ENCODE measurements at regions not wholly inside any gene's neighbourhood (a gene's known extent, or its start where the extent isn't known, plus 50 kb on each side); places are given as distances from the start of the nearest gene placed in this dataset.
"Not testable (repeated sequence)": the region's sequence is repeated elsewhere in the genome, so short reads cannot be mapped to it uniquely, and the experiment has no call there.

DNA sequence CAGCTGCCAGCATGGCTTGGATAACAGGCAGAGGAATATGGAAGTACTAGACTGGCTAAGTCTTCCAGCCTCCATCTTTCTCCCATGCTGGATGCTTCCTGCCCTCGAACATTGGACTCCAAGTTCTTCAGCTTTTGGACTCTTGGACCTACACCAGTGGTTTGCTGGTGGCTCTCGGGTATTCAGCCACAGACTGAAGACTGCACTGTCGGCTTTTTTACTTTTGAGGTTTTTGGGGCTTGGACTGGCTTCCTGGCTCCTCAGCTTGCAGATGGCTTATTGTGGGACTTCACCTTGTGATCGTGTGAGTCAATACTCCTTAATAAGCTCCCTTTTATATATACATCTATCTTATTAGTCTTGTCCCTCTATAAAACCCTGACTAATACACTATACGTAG is 667.6 kb upstream of the NRG3 start:
- H3K36me3 ChIP-seq (replicated peaks in 1 of 2; ENCODE audit: control insufficient read depth in 1 of 2, insufficient read depth in 2 of 2, low read length in 2 of 2); H3K4me2 ChIP-seq (ENCODE audit: low read depth, low read length); ATAC-seq; CTCF ChIA-PET (ENCODE audit: low intra/inter-chr PET ratio, low total read pairs); intact Hi-C loops (cut with micrococcal nuclease; ENCODE audit: unreplicated experiment); H2AFZ ChIP-seq (ENCODE audit: low read length); H3K27me3 ChIP-seq (ENCODE audit: control insufficient read depth in 1 of 2, insufficient read depth in 2 of 2, low read length in 2 of 2); DNase-seq (ENCODE audit: low spot score); H3K9ac ChIP-seq (ENCODE audit: insufficient read depth, low read depth, low read length); BruUV-seq (replicated peaks); in situ Hi-C loops (cut with HindIII; ENCODE audit: extremely low pct_ligation_motif_present, low pct_unique_long_range_greater_than_20kb); POLR2A ChIA-PET; H3K79me2 ChIP-seq (ENCODE audit: insufficient read depth, low read length); H3K4me3 ChIP-seq (replicated peaks in 1 of 3; ENCODE audit: insufficient read depth in 1 of 3, low read depth in 2 of 3, low read length in 3 of 3); H3K4me1 ChIP-seq (ENCODE audit: insufficient read depth, low read length); FAIRE-seq; H3K27ac ChIP-seq (ENCODE audit: extremely low read length, insufficient read depth, low read length); H4K20me1 ChIP-seq (ENCODE audit: insufficient read depth, low read length): not testable (repeated sequence)
- peaks cover 87% of the 10 kb centered on the region for H3K9me3 ChIP-seq (ENCODE audit: low read length)
- peak in 1 of 2 experiments; percentile 42; a peak in 2 of 4 replicates for TF ChIP-seq MAFK (conservative IDR thresholded peaks at IDR 0.05 in 1 of 2, IDR thresholded peaks at IDR 0.05 in 1 of 2; ENCODE audit: low read length in 2 of 2)
- 32% methylated on average over 5 of the region's 5 CpGs for WGBS (ENCODE audit: low lambda C conversion rate)

DNA sequence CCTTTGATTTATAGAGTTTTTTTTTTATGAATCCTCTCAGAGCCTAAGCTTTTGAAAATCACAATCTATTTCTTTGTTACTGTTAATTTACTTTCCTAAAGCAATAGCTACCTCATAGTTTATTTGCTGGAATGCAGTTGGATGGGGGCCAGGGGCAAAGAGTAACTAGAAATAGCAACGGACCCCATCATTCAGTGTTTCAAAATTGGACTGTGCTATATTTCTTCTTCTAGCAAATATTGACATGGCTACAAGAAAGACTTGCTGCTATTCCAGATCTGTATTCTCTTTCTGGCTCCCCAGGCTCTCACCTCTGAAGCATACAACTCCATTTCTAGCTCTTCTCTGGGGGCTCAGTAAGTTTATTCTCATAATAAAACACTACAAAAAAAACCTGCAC is 661.6 kb upstream of the NRG3 start:
- intact Hi-C loops (cut with micrococcal nuclease; ENCODE audit: unreplicated experiment) (no loop called here), in situ Hi-C loops (cut with HindIII; ENCODE audit: extremely low pct_ligation_motif_present, low pct_unique_long_range_greater_than_20kb) (no loop called here)
- H4K20me1 ChIP-seq (ENCODE audit: insufficient read depth, low read length), result no peaks in the 10 kb centered on the region
- H3K4me2 ChIP-seq (ENCODE audit: low read depth, low read length), result no peak overlapping the region
- H3K4me1 ChIP-seq (ENCODE audit: insufficient read depth, low read length), result no peaks in the 10 kb centered on the region
- H3K27me3 ChIP-seq (ENCODE audit: control insufficient read depth in 1 of 2, insufficient read depth in 2 of 2, low read length in 2 of 2), result no peaks in the 10 kb centered on the region; a peak in 1 of 5 replicates
- no peaks in the 10 kb centered on the region for H3K79me2 ChIP-seq (ENCODE audit: insufficient read depth, low read length)
- FAIRE-seq, result no peak
- no peak for DNase-seq (ENCODE audit: low spot score)
- peaks cover 70% of the 10 kb centered on the region for H3K9me3 ChIP-seq (ENCODE audit: low read length)
- H3K27ac ChIP-seq (ENCODE audit: extremely low read length, insufficient read depth, low read length), result no peak overlapping the region
- ATAC-seq, result no peak
- BruUV-seq (replicated peaks), result no TSS peak
- H3K4me3 ChIP-seq (replicated peaks in 1 of 3; ENCODE audit: insufficient read depth in 1 of 3, low read depth in 2 of 3, low read length in 3 of 3), result no peak overlapping the region
- no peak overlapping the region for H2AFZ ChIP-seq (ENCODE audit: low read length)
- ChIA-PET POLR2A (no interaction called here), CTCF (ENCODE audit: low intra/inter-chr PET ratio, low total read pairs) (no interaction called here)
- TF ChIP-seq, protein P1, sequence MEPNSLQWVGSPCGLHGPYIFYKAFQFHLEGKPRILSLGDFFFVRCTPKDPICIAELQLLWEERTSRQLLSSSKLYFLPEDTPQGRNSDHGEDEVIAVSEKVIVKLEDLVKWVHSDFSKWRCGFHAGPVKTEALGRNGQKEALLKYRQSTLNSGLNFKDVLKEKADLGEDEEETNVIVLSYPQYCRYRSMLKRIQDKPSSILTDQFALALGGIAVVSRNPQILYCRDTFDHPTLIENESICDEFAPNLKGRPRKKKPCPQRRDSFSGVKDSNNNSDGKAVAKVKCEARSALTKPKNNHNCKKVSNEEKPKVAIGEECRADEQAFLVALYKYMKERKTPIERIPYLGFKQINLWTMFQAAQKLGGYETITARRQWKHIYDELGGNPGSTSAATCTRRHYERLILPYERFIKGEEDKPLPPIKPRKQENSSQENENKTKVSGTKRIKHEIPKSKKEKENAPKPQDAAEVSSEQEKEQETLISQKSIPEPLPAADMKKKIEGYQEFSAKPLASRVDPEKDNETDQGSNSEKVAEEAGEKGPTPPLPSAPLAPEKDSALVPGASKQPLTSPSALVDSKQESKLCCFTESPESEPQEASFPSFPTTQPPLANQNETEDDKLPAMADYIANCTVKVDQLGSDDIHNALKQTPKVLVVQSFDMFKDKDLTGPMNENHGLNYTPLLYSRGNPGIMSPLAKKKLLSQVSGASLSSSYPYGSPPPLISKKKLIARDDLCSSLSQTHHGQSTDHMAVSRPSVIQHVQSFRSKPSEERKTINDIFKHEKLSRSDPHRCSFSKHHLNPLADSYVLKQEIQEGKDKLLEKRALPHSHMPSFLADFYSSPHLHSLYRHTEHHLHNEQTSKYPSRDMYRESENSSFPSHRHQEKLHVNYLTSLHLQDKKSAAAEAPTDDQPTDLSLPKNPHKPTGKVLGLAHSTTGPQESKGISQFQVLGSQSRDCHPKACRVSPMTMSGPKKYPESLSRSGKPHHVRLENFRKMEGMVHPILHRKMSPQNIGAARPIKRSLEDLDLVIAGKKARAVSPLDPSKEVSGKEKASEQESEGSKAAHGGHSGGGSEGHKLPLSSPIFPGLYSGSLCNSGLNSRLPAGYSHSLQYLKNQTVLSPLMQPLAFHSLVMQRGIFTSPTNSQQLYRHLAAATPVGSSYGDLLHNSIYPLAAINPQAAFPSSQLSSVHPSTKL (CRISPR knock-in tag; IDR thresholded peaks at IDR 0.05), result no peak
- no peak for TF ChIP-seq CCDC6 (CRISPR knock-in tag; IDR thresholded peaks at IDR 0.05)
- no peak for TF ChIP-seq TBP (CRISPR knock-in tag; IDR thresholded peaks at IDR 0.05)
- TF ChIP-seq, protein P2, sequence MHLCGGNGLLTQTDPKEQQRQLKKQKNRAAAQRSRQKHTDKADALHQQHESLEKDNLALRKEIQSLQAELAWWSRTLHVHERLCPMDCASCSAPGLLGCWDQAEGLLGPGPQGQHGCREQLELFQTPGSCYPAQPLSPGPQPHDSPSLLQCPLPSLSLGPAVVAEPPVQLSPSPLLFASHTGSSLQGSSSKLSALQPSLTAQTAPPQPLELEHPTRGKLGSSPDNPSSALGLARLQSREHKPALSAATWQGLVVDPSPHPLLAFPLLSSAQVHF (CRISPR knock-in tag; IDR thresholded peaks at IDR 0.05), result no peak
- TF ChIP-seq, protein P3, sequence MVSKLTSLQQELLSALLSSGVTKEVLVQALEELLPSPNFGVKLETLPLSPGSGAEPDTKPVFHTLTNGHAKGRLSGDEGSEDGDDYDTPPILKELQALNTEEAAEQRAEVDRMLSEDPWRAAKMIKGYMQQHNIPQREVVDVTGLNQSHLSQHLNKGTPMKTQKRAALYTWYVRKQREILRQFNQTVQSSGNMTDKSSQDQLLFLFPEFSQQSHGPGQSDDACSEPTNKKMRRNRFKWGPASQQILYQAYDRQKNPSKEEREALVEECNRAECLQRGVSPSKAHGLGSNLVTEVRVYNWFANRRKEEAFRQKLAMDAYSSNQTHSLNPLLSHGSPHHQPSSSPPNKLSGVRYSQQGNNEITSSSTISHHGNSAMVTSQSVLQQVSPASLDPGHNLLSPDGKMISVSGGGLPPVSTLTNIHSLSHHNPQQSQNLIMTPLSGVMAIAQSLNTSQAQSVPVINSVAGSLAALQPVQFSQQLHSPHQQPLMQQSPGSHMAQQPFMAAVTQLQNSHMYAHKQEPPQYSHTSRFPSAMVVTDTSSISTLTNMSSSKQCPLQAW (CRISPR knock-in tag; IDR thresholded peaks at IDR 0.05), result no peak
- WGBS (ENCODE audit: low lambda C conversion rate), result 0% methylated on average over 1 of the region's 1 CpG
- H3K36me3 ChIP-seq (replicated peaks in 1 of 2; ENCODE audit: control insufficient read depth in 1 of 2, insufficient read depth in 2 of 2, low read length in 2 of 2), result no peaks in the 10 kb centered on the region
- no peak overlapping the region for H3K9ac ChIP-seq (ENCODE audit: insufficient read depth, low read depth, low read length)

Data from HepG2 (cell line).